BJ (cell line): ENCODE measurements at regions not wholly inside any gene's neighbourhood (a gene's known extent, or its start where the extent isn't known, plus 50 kb on each side); places are given as distances from the start of the nearest gene placed in this dataset.

ENCODE experiments used
- CTCF ChIA-PET: fragments of 350-600 bp; formaldehyde crosslinking; extraction: SDS; loops from one replicate; lab custom pipeline; 2021; ENCODE audit warnings: antibody characterized with exemption, inconsistent platforms; lab: Yijun Ruan, JAX
- POLR2A ChIA-PET: fragments of 300-600 bp; sonication (Branson Sonifier 250); formaldehyde crosslinking; extraction: SDS; loops from one replicate; lab custom pipeline; 2021; ENCODE audit warnings: antibody characterized with exemption; lab: Charles Lee
- DNase-seq: peaks from one replicate; pipeline ENCODE4 v3.0.0-alpha.2; 2011; ENCODE audit warnings: low read depth
- H3K27me3 ChIP-seq: 2 replicates; pipeline ENCODE4 v1.6.0; 2011; ENCODE audit warnings: low read length; ENCODE audit not compliant: control insufficient read depth, insufficient read depth
- H3K36me3 ChIP-seq: 2 replicates; pipeline ENCODE4 v1.5.1; 2011; ENCODE audit warnings: low read length; ENCODE audit not compliant: control insufficient read depth, insufficient read depth
- H3K4me3 ChIP-seq: 2 replicates; pipeline ENCODE4 v1.5.1; 2011; ENCODE audit warnings: low read depth, mild to moderate bottlenecking, control low read depth, low read length
- CTCF ChIP-seq: IDR thresholded peaks from 2 replicates; pipeline ENCODE4 v1.5.1; 2011; ENCODE audit warnings: low read depth, mild to moderate bottlenecking, control low read depth, inconsistent platforms, low read length, moderate library complexity; ENCODE audit not compliant: insufficient read depth

GRCh38 chr2:103285354-103285753, 523.5 kb downstream of the TMEM182 start:
- CTCF ChIA-PET, result no interaction called here
- POLR2A ChIA-PET, result no interaction called here

GRCh38 chr2:103287746-103288145, 525.9 kb downstream of the TMEM182 start:
- H3K4me3 ChIP-seq, result no peak overlapping the region
- CTCF ChIA-PET, result no interaction called here
- POLR2A ChIA-PET, result no interaction called here
- no peaks in the 10 kb centered on the region for H3K27me3 ChIP-seq
- no peak for DNase-seq
- TF ChIP-seq CTCF, result no peak
- H3K36me3 ChIP-seq, result no peaks in the 10 kb centered on the region

More at GRCh38 chr2:103285354-103285753, 523.5 kb downstream of the TMEM182 start:
- no peak overlapping the region for H3K4me3 ChIP-seq
- H3K36me3 ChIP-seq, result no peaks in the 10 kb centered on the region
- no peaks in the 10 kb centered on the region for H3K27me3 ChIP-seq
- no peak for TF ChIP-seq CTCF
- DNase-seq, result no peak

- Histone ChIP-seq H3K36me3 (no peaks in the 10 kb centered on the region), H3K27me3 (no peaks in the 10 kb centered on the region), H3K4me3 (no peak overlapping the region)
- ChIA-PET POLR2A (no interaction called here), CTCF (interaction anchor here (0.6 kb wide), 1 partner anchor 1475 kb away, joined by 3 read pairs; no protein-coding TSS in a partner anchor)
- TF ChIP-seq CTCF, result no peak
- DNase-seq, result no peak
Measured at GRCh38 chr2:103288696-103289095, 526.9 kb downstream of the TMEM182 start.

- H3K27me3 ChIP-seq, result no peaks in the 10 kb centered on the region
- CTCF ChIA-PET, result no interaction called here
- POLR2A ChIA-PET, result no interaction called here
- no peak for DNase-seq
- no peak overlapping the region for H3K4me3 ChIP-seq
- no peak for TF ChIP-seq CTCF
- no peaks in the 10 kb centered on the region for H3K36me3 ChIP-seq
Measured at GRCh38 chr2:103289105-103289725, 527.4 kb downstream of the TMEM182 start.

GRCh38 chr2:103292573-103292972, 530.7 kb downstream of the TMEM182 start:
- POLR2A ChIA-PET, result no interaction called here
- CTCF ChIA-PET, result no interaction called here
- no peak for DNase-seq
- no peak overlapping the region for H3K4me3 ChIP-seq
- no peaks in the 10 kb centered on the region for H3K27me3 ChIP-seq
- H3K36me3 ChIP-seq, result no peaks in the 10 kb centered on the region
- no peak for TF ChIP-seq CTCF
